ENCODE measurements at regions not wholly inside any gene's neighbourhood (a gene's known extent, or its start where the extent isn't known, plus 50 kb on each side); places are given as distances from the start of the nearest gene placed in this dataset.
"Not testable (repeated sequence)": the region's sequence is repeated elsewhere in the genome, so short reads cannot be mapped to it uniquely, and the experiment has no call there.

GRCh38 chr3:110618512-110619226 is 452.9 kb upstream of the NECTIN3 start:
- DNase-seq (ENCODE audit: low read depth): no peak

DNA sequence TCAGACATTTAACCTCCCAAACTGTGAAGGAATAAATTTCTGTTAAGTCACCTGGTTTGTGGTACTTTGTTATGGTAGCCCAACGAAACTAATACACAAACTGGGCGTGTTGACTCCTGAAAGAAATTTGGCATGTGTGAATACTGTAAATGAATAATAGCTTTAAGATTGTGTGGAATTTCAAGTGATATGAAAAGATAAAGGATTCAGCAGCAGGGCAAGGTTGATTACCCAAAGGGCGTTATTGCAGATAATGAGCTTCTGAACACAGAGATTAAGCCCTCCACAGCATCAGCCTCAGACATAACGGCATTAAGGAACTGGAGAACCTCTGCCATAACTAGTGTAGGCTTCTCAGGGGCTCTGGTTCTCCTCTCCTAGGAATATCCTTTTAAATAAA is 451.5 kb upstream of the NECTIN3 start:
- no peak for DNase-seq (ENCODE audit: low read depth)

DNA sequence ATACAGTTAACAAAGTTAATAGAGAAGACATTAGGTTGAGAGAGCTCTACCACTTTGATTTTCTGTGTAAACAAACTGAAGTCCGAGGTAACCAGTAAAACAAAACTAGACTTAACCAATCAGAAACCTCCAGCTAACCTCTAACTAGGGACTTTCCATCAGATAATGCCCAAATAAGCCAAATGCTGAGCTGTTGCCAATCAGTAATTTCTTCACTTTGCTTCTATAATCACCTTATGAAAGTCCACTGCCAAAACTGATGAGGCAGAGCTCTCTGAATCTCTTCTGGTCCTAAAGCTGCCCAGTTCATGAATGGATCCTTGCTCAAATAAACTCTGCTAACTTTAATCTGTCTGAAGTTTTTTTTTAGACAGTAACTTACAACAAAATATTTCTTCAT is 448.0 kb upstream of the NECTIN3 start:
- DNase-seq (ENCODE audit: low read depth): no peak

DNA sequence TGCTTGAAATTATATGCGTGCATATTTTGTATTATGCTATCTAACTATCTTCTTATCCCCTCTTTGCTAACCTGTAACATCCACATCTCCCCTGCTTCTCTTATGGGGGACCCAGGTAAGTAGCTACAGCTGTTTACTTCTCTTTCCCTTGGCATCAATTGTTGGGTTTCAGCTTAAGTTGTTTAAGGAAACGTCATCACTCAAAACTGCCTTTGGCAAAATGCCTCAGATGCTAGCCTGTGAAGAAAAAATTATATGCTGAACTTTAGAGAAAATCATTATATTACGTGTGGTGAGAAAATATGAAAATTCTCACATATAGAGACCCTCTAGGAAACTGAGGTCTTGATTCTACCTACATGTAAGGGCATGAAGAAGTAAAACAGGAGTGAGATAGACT is 447.0 kb upstream of the NECTIN3 start:
- DNase-seq (ENCODE audit: low read depth): no peak

DNA sequence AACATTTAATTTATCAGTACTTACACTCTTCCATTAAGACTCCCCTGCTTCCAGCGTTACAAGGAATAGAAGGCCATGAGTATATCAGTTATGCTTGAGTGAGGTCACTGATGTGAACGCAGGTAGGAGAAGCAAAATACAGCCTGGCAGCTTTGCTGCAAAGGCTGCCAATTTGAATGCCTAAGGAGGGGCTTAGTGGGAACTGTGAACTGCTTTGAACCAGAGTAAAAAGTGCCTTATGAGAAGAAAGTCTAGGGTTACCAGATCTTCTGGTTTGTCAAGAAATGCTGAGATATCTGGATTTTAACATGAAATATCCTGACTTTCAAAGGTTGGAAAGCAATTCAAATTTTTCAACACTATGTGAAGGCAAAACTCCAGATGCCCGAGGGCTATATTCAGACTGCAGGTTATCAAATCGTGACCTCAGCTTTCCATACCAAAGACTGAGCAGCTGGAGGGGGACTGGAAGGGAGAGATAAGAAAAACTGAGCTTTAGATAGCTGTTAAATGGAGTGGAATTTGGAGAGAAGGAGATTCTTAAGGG is 446.3 kb upstream of the NECTIN3 start:
- no peak for DNase-seq (ENCODE audit: low read depth)

- DNase-seq (ENCODE audit: low read depth): not testable (repeated sequence)
Measured at GRCh38 chr3:110626652-110627111, 444.9 kb upstream of the NECTIN3 start.

DNA sequence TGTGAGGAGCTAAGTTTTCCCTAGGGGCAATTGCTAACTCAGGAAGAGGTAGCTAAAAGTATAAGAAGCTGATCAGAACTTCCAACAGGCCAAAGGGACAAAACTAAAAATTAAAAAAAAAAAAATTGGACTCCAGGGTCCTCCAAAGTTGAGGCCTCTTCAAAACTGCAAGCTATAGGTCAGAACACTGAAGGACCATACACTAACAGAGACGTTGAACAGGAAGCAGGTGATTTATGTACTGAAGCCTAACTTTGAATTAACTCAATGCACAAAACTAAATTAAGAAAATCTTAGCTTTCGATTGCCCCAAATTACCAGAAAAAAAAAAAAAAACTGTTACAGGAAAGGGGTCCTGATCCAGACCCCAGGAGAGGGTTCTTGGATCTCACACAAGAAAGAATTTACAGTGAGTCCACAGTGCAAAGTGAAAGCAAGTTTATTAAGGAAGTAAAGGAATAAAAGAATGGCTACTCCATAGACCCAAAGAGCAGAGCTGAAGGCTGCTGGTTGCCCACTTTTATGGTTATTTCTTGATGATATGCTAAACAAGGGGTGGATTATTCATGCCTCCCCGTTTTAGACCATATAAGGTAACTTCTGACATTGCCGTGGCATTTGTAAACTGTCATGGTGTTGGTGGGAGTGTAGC is 442.8 kb upstream of the NECTIN3 start:
- no peak for DNase-seq (ENCODE audit: low read depth)

- DNase-seq (ENCODE audit: low read depth): no peak
Measured at GRCh38 chr3:110629917-110630316, 441.7 kb upstream of the NECTIN3 start.

- DNase-seq (ENCODE audit: low read depth): no peak
Measured at GRCh38 chr3:110644203-110644602, 427.4 kb upstream of the NECTIN3 start.

DNA sequence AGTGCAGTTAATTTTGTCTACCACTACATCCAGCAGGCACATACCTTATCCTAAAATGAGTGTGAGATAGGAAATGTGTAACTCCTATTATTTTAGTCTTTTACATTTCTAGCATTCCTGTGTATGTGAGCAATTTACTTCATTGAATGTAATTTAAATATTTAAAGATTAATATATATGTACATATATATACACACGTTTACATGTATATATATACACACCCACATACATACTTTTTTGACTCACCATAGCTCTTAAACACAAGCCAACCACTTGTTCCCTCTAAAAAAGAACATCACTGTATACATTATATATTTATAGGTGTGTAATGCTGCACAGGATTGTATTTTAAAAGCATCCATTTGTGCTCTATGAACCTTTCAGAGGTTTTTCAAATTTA is 425.6 kb upstream of the NECTIN3 start:
- no peak for DNase-seq (ENCODE audit: low read depth)

- DNase-seq (ENCODE audit: low read depth): no peak
Measured at GRCh38 chr3:110646496-110646895, 425.1 kb upstream of the NECTIN3 start.

- no peak for DNase-seq (ENCODE audit: low read depth)
Measured at GRCh38 chr3:110647586-110647985, 424.0 kb upstream of the NECTIN3 start.

GRCh38 chr3:110650741-110651140 is 420.9 kb upstream of the NECTIN3 start:
- no peak for DNase-seq (ENCODE audit: low read depth)

- no peak for DNase-seq (ENCODE audit: low read depth)
Measured at GRCh38 chr3:110654843-110655502, 416.6 kb upstream of the NECTIN3 start.

DNA sequence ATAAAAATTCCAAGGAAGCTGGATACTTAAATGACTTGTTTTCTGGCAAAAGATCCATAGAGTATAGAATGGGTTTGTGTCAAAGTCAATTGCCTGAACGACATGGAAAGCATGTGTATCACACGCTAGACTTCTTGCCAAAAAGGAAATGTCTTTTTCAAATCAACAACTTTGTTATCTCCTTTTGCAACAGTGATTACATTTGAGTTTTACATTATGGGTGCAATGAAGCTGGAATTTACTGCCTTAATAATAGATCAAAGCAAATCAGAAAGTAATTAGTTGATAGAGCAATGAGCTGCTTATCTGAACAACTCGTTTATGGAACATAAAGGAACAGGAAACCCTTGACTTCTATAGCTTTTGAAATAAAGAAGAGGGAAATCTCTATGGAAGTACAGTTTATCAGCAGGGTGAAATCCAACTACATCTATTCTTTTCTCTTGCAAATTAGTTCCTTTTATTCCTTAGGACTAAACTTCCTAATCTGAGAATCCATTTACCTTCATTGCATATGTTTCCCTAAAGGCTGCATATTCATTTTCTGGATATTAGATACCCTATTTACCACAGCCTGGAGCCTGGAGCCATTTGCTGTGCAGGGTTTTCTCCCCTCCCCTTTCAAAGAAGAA is 415.1 kb upstream of the NECTIN3 start:
- no peak for DNase-seq (ENCODE audit: low read depth)

- DNase-seq (ENCODE audit: low read depth): no peak
Measured at GRCh38 chr3:110664148-110664547, 407.5 kb upstream of the NECTIN3 start.

DNA sequence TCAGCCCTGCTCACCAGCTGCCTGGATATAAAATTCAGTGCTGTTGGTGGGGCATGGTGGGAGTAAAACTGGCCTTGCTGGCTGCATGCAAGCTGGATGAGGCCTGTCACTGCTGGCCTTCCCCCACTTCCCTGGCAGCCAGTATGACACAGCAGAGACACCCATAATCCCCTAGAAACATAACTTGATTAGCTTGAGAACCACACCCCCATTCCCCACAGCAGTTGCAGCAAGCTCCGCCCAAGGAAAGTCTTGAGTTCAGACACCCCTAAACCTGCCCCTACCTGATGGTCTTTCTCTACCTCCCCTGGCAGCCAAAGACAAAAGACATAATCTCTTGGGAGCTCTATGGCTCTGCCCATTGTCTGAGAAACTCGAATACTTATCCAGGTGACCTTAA is 405.1 kb upstream of the NECTIN3 start:
- DNase-seq (ENCODE audit: low read depth): no peak

DNA sequence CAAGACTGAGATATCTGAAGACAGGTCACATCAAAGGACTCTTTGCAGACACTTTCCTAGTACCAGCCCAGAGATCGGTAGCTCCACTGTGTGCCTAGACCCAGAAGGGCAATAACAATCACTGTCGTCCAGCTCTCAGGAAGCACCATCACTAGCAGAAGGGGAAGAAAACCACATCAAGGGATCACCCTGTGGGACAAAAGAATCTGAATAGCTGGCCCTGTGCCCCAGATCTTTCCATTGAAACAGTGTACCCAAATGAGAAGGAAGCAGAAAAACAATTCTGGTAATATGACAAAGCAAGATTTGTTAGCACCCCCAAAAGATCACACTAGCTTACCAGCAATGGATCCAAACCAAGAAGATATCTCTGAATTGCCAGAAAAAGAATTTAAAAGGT is 404.4 kb upstream of the NECTIN3 start:
- no peak for DNase-seq (ENCODE audit: low read depth)

DNA sequence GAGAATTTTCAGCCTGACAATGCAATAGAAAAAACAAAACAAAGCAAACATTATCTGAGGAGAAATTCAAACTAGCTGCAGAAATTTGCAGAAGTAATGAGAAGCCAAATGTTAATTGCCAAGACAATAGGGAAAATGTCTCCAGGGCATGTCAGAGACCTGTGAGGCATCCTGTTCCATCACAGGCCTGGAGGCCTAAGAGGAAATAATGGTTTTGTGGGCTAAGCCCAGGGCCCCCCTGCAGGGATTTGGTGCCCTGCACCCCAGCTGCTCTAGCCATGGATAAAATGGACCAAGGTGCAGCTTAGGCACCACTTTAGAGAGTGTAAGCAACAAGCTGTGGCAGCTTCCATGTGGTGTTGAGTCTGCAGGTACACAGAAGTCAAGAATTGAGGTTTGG is 401.2 kb upstream of the NECTIN3 start:
- DNase-seq (ENCODE audit: low read depth): no peak

DNA sequence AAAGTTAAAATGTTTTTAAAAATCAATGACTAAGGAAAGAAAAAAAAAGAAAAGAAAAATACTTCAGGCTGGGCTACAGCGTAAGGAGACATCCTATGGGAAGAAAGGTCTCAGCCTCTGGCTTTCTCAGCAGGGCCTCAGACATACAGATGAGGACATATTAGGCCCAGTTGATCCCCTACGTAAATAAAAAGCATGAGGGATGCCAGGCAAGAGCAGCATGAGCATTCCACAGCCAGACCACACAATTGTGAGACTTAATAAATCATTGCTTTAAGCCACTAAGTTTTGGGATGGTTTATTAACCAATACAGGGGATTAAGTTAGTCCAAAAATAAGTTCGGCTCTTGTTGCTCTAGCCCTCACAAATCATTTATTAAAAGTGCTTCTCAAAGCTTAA is 394.1 kb upstream of the NECTIN3 start:
- DNase-seq (ENCODE audit: low read depth): no peak

- DNase-seq (ENCODE audit: low read depth): no peak
Measured at GRCh38 chr3:110679285-110679684, 392.3 kb upstream of the NECTIN3 start.

DNA sequence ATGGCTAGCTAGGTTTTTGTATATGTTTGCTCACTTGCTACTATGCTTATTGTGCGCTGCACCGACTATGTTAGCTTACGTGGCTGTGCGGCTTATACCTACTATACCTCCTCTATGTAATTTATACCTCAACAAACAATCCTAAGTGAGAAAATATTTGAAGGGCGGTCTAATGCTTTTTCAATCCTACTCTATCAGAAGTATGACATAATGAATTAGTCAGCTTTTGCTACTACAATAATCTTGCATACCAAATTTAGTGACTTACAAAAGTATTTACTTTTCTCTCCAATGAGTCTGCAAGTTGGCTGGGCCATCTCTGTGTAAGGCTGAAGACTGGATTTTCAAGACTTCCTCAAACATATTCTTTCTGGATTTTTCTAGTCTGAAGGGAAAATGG is 391.2 kb upstream of the NECTIN3 start:
- DNase-seq (ENCODE audit: low read depth): no peak

DNA sequence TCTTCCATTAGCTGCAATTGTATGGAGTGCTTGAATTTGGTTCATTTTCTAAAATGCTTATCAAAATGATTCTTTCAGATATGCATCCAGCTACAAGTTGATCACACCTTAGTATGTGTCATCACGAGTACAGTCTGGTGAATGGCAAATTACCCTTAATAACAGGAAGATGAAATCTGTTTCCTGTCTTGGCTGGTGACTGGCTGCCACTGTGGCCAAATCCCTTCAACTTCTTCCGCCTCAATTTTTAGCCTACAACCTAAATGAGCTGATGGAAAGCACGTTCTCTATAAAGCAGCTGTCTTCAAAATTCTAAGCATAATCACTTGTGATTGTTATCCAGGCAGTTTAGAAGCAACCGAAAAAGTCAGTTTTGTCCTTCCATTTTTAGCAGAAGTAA is 387.1 kb upstream of the NECTIN3 start:
- DNase-seq (ENCODE audit: low read depth): no peak
